ES-I3 (cell line): ENCODE measurements at regions not wholly inside any gene's neighbourhood (a gene's known extent, or its start where the extent isn't known, plus 50 kb on each side); places are given as distances from the start of the nearest gene placed in this dataset.

Source experiments
- H3K36me3 ChIP-seq: 2 replicates; pipeline ENCODE4 v1.6.1; 2013; ENCODE audit warnings: mild to moderate bottlenecking, low read length, control low read depth, moderate library complexity; ENCODE audit not compliant: insufficient read depth
- H3K4me1 ChIP-seq: 2 replicates; pipeline ENCODE4 v1.6.1; 2013; ENCODE audit warnings: mild to moderate bottlenecking, control low read depth, low read length; ENCODE audit not compliant: insufficient read depth
- H3K9ac ChIP-seq: 2 replicates; pipeline ENCODE4 v1.6.1; 2013; ENCODE audit warnings: low read depth, mild to moderate bottlenecking, low read length, moderate library complexity
- H3K9me3 ChIP-seq: 2 replicates; pipeline ENCODE4 v1.6.1; 2013; ENCODE audit warnings: mild to moderate bottlenecking, low read length, moderate library complexity; ENCODE audit not compliant: control insufficient read depth, insufficient read depth

DNA sequence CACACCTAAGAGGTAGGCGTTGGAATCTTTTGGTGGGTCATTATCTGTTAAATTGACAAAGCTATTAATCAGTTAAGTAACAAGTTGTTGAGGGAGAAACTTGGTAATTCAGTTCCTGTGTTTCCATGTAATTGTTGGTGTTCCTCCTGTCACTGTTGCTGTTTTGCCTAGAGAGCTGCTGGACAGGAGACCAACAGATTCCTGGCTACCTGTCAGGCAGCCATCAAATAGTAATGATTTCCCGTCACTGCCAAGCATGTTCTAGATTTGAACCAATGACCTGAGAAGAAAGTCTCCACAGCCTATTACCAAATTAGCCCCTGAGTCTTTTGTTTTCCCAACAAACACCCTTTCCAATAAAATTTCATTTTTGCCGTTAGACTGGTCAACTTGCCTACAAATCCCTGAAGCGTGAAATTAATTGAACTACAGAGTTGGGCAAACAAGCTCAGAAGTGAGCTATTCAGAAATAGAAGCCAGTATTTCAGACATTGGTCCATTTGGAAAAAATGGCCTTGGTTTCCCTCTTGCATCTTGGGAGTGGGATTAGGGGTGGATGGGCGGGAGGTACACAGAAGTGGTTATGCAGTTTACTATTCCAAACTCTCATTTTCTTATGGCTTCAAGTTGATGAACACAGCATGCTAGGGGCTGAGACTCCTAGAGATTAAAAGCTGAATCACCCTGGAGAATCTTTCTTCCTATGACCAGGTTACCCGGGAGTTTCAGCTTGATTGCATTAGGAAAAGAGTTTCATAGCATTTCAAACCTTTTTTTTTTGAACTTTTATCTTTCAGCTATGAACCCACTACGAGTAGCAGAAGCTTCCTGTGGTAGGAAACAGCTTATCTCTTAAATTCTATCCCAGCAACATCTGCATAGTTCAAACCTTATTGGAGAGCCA lies 262.8 kb upstream of the MAF start:
- Histone ChIP-seq H3K9me3 (no peaks in the 10 kb centered on the region), H3K9ac (no peak overlapping the region), H3K4me1 (no peaks in the 10 kb centered on the region), H3K36me3 (no peaks in the 10 kb centered on the region)

DNA sequence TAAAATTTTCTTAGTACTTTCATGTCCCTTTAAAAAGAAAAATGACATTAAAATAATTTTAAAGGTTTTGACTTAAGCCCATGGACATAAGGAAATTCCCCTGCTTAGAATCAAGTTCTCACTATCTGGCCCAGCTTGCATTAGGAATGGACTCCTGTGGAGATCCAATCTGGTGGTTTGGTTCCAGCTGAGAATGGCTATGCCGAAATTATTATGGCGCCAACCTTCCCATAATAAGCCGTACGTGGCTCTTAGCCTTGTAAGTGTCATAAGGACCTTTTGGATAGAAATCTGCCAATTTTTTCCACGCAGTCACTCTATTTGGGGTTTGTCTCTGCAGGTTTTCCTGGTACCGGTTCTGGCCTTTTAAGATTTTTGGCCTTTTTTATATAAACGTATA lies 262.1 kb upstream of the MAF start:
- Histone ChIP-seq H3K36me3 (no peaks in the 10 kb centered on the region), H3K9me3 (no peaks in the 10 kb centered on the region), H3K9ac (no peak overlapping the region), H3K4me1 (no peaks in the 10 kb centered on the region)

DNA sequence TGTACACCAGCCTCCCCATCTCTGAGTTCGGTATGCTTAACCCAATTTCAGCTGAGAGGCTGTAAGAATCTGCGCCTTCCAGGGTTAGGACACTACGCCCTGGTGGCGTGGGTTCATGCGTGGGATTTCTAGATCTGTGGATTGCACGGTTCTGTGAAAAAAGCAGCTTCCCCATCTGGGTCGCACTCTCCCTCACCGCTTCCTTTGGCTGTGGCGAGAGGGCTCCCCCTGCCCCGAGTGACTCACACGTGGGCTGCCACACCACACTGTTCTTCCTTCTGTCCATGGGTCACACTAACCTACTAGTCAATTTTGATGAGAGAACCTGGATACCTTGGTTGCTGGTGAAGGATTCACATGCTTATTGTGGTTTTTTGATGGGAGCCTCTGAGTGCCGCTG lies 256.0 kb upstream of the MAF start:
- Histone ChIP-seq H3K9me3 (0 out of 2 replicates have a peak, but pooled peaks cover 2% of the 10 kb centered on the region), H3K4me1 (no peaks in the 10 kb centered on the region), H3K9ac (no peak overlapping the region), H3K36me3 (no peaks in the 10 kb centered on the region)

DNA sequence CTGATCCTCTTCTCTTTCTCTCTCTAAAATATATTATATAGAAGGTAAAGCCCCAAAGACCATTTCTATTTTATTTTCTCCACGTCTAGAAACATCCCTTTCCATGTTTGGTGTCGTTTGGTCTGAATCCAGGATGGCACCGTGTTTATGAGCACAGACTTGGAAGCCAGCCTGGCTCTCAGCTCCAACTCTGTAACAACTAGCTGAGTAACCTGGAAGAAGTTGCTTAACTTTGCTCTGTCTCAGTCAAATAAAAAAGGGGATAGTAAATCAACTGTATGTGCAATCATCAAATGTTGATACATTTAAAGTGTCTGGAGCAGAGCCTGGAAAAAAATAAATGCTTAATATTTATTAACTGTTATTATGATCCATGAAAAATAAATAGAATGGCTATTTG lies 249.8 kb upstream of the MAF start:
- no peaks in the 10 kb centered on the region for H3K9me3 ChIP-seq
- H3K36me3 ChIP-seq, result no peaks in the 10 kb centered on the region
- H3K4me1 ChIP-seq, result no peaks in the 10 kb centered on the region
- no peak overlapping the region for H3K9ac ChIP-seq

DNA sequence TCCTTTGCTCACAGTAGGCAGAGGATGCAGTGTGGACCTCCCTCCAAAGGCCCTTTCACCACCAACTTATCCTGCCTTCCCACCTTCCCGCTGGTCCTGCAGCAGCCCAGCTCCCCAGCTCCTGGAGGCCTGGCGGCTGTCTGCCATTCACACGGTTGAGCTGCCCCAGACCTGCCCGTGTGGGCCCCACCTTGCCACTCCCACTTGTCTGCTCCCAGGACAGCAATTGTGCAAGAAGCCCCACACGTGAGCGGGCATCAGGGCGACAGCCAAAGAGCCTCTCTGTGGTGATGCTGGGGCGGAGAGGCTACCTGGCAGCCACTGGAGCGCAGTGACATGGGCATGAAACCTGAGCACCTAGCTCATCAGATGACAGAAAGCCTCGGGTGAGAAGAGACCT lies 248.6 kb upstream of the MAF start:
- Histone ChIP-seq H3K4me1 (no peaks in the 10 kb centered on the region), H3K9ac (no peak overlapping the region), H3K9me3 (no peaks in the 10 kb centered on the region), H3K36me3 (no peaks in the 10 kb centered on the region)

DNA sequence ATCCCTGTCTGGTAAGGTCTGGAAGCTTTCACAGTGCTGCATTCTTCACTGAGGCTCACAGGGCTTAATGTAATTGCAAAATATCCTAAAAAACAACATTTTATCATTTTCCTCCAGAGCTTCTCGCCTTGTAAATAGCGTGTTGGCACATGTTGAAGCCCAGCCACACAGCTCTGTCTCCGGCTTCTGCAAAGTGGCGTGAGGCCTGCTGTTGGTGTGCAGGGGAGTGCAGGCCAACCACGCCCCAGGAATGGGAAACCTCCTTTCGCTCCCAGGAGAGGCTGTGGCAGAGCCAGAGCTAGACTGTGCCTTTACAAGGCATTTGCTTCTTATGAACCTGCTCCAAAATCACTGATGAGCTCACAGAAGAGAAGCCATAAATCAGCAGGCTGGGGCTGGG lies 248.2 kb upstream of the MAF start:
- no peaks in the 10 kb centered on the region for H3K4me1 ChIP-seq
- no peaks in the 10 kb centered on the region for H3K9me3 ChIP-seq
- no peaks in the 10 kb centered on the region for H3K36me3 ChIP-seq

DNA sequence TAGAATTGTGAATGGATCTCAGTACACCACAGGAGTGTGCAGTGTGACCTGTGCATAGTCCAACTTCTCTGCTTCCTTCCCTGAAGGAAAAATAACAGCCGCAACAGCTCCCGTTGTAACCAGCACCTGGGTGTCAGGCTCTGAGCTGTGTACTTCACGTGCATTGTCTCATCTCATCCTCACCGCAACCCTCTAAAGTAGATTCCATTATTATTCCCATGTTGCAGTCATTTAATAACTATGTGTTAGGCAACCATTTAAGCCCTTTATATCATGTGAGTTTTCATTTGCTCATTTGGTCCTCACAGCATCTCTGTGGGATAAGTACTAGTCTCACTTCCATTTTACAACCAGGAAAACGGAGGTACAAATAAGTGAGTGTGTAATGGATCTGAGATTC lies 247.0 kb upstream of the MAF start:
- Histone ChIP-seq H3K9me3 (no peaks in the 10 kb centered on the region), H3K9ac (no peak overlapping the region), H3K4me1 (no peaks in the 10 kb centered on the region), H3K36me3 (no peaks in the 10 kb centered on the region)

More for the DNA sequence above, 248.2 kb upstream of the MAF start:
- no peak overlapping the region for H3K9ac ChIP-seq

DNA sequence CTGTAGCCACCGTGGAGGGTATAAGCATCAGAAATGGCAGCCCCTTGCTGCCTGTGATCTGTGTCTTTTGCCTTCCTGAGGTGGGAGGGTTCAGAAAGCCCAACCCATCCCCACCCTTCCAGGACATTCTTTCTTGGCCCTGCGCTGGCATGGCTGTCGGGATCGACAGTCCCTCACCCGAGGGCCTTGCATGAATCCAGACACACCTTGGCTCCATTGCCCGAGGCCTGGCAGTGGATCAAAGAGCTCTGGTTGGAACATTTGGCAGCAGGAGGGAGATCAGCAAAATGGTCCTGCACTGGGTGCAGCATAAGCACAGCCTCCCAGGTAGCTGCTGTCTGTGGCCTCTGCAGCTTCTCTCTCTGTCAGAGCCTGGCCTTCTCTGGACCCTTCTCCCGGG lies 246.6 kb upstream of the MAF start:
- no peaks in the 10 kb centered on the region for H3K9me3 ChIP-seq
- no peak overlapping the region for H3K9ac ChIP-seq
- no peaks in the 10 kb centered on the region for H3K36me3 ChIP-seq
- no peaks in the 10 kb centered on the region for H3K4me1 ChIP-seq

DNA sequence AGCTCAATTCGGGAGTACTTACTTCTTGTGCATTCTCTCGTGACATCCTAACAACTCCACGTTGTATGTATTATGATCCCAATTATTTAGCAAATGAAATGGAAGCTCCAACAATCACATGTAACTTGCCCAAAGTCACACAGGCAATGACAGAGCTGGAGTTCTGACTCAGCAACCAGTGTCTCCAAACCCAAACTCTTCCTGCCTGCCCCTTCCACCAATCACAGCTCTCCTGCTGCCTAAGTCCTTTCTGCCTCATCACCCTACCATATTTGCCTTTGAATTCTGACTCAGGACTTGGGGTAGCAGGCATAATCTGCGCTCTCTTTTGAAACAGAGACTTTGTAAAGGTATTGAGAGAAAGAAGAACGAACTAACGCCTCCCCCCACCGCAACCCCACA lies 245.2 kb upstream of the MAF start:
- no peaks in the 10 kb centered on the region for H3K4me1 ChIP-seq
- no peaks in the 10 kb centered on the region for H3K36me3 ChIP-seq
- no peaks in the 10 kb centered on the region for H3K9me3 ChIP-seq
- H3K9ac ChIP-seq, result no peak overlapping the region

DNA sequence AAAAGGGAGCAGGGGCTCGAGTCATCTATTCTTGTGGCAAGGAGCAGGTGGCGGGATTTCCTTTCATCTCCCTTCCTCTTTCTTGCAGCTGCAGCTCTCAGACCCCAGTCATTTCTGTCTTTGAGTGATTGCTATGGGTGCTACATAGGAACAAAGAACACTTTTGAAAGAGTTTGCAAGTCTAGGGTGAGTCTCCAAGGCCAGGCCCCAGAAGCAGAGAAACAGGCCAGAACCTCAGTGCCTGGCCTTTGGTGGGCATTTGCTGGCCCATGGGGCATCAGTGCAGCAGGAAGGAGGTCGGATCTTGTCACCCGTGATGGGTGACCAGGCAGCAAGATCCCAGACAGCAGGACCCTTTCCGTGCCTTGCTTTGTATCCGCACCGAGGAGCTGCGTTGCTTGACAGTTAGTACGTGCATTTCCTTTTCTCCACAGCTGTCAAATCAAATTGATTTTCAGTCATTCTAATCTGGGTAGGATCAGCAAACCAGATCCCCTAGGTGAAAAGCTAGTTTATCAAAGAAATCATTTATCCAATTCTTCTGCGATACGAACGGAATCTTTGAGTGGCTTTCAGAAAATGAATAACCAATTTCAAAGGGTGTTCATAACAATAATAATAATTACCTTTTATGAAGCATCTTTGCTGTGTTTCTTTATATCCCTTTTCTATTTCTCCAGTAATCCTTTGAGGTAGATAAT lies 244.6 kb upstream of the MAF start:
- no peak overlapping the region for H3K9ac ChIP-seq
- H3K9me3 ChIP-seq, result no peaks in the 10 kb centered on the region
- H3K36me3 ChIP-seq, result no peaks in the 10 kb centered on the region
- H3K4me1 ChIP-seq, result no peaks in the 10 kb centered on the region

DNA sequence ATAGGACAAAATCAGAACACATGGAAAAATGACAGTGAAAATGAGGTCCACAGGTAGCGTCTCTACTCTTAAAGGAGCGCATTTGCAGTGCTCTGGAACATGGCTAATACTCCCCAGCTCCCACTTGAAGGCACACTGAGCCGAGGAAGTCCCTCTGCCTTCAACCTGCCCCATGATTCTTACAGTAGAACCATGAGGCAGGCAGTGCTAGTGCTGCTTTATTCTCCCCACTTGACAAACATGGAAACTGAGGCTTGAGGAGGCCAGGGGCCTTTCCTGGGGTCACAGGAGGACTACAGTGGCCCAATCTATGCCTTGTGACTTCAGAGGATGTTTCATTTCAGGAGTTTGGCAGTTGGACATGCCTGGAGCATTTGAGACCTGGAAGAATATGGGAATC lies 244.1 kb upstream of the MAF start:
- H3K9ac ChIP-seq, result no peak overlapping the region

DNA sequence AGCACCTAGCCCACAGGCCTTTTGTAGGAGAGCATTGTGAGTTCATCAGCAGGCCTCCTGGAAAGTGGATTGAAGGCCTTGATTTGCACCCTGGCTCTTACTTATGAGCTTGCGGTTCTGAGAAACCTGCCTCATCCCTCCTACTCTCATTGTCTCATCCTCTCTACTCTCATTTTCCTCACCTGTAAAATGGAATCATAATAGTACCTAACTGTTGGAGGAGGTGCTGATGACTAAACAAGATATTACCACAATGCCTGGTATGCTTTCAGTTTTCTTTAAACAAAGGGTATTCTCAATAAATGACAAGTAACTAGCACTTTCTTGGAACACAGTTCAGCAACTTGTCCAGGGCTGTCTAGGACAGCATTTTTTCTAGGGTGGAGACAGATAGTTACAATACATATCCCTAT lies 243.1 kb upstream of the MAF start:
- no peaks in the 10 kb centered on the region for H3K9me3 ChIP-seq
- H3K36me3 ChIP-seq, result no peaks in the 10 kb centered on the region
- H3K9ac ChIP-seq, result no peak overlapping the region
- no peaks in the 10 kb centered on the region for H3K4me1 ChIP-seq

More for the DNA sequence above, 244.1 kb upstream of the MAF start:
- H3K36me3 ChIP-seq, result no peaks in the 10 kb centered on the region
- H3K9me3 ChIP-seq, result no peaks in the 10 kb centered on the region
- H3K4me1 ChIP-seq, result no peaks in the 10 kb centered on the region

DNA sequence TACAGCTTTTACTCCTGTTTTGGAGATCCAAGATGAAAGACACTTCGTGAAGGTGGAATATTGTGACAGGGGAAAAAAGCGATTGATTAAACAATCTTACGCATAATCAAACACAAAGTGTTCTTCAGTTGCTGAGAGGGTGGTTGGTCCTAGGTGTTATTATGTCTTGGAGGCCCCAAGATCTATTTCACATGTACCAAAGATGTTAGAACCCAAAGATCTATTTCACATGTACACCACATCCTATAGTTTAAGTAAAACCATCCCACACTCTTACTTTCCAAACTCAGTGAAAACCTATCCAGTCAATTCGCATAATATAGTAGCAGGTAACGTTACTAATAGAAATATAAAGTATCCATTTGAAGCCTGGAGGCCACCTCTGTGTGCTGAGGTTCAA lies 242.6 kb upstream of the MAF start:
- Histone ChIP-seq H3K4me1 (no peaks in the 10 kb centered on the region), H3K9me3 (no peaks in the 10 kb centered on the region), H3K9ac (no peak overlapping the region), H3K36me3 (no peaks in the 10 kb centered on the region)

DNA sequence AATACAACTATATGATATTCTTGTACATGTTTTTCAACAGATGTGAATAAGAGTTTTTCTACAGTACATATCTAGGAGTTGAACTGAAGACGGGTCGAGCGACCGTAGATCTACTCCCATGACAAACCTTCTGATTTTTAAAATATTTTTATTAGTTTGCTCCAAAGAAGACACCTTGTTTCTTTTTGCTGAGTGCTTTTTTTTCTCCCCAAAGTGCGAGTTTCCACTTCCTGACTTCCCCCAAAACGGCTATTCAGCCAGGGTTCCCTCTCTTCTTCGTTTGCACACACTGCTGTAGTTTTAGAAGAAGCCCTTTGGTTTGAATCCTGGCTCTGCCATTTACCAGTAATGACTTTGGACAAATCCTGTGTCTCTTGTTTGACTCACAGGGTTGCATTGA lies 241.7 kb upstream of the MAF start:
- Histone ChIP-seq H3K9ac (no peak overlapping the region), H3K4me1 (no peaks in the 10 kb centered on the region), H3K36me3 (no peaks in the 10 kb centered on the region), H3K9me3 (no peaks in the 10 kb centered on the region)
